SJCRH30 (cell line): ENCODE measurements at regions not wholly inside any gene's neighbourhood (a gene's known extent, or its start where the extent isn't known, plus 50 kb on each side); places are given as distances from the start of the nearest gene placed in this dataset.

ENCODE experiments used
- DNase-seq, 2 experiments: peaks; one replicate each; pipeline ENCODE4 v3.0.0-alpha.2; 2015 to 2020
- H3K27ac ChIP-seq: fragments of 250-450 bp; sonication (Bioruptor Pico); 2 replicates; pipeline ENCODE4 v1.5.1; 2020; ENCODE audit warnings: mild to moderate bottlenecking, moderate library complexity
- H3K27me3 ChIP-seq: fragments of 250-450 bp; sonication (Bioruptor Pico); 2 replicates; pipeline ENCODE4 v1.5.1; 2020; ENCODE audit warnings: mild to moderate bottlenecking, moderate library complexity
- H3K36me3 ChIP-seq: fragments of 250-450 bp; sonication (Bioruptor Pico); 2 replicates; pipeline ENCODE4 v1.5.1; 2020; ENCODE audit warnings: mild to moderate bottlenecking, moderate library complexity
- H3K4me1 ChIP-seq: fragments of 250-450 bp; sonication (Bioruptor Pico); 2 replicates; pipeline ENCODE4 v1.5.1; 2020; ENCODE audit warnings: mild to moderate bottlenecking, moderate library complexity
- H3K4me3 ChIP-seq: fragments of 250-450 bp; sonication (Bioruptor Pico); 2 replicates; pipeline ENCODE4 v1.5.1; 2020; ENCODE audit warnings: mild to moderate bottlenecking, moderate library complexity
- H3K9me3 ChIP-seq: fragments of 250-450 bp; sonication (Bioruptor Pico); replicated peaks from 2 replicates; pipeline ENCODE4 v1.5.1; 2020; ENCODE audit warnings: mild to moderate bottlenecking, moderate library complexity

- H3K4me3 ChIP-seq: no peak overlapping the region
These were observed 319.8 kb downstream of the INSC start for GRCh38 chr11:15434529-15434928.

GRCh38 chr11:15446315-15446714 is 331.6 kb downstream of the INSC start:
- DNase-seq: no peak
- no peak overlapping the region for H3K4me3 ChIP-seq
- H3K27me3 ChIP-seq: no peaks in the 10 kb centered on the region
- H3K4me1 ChIP-seq: no peaks in the 10 kb centered on the region
- H3K36me3 ChIP-seq: no peaks in the 10 kb centered on the region
- H3K27ac ChIP-seq: no peak overlapping the region
- no peaks in the 10 kb centered on the region for H3K9me3 ChIP-seq

More at GRCh38 chr11:15434529-15434928, 319.8 kb downstream of the INSC start:
- no peaks in the 10 kb centered on the region for H3K36me3 ChIP-seq
- H3K9me3 ChIP-seq: no peaks in the 10 kb centered on the region
- no peaks in the 10 kb centered on the region for H3K4me1 ChIP-seq
- no peaks in the 10 kb centered on the region for H3K27me3 ChIP-seq
- no peak for DNase-seq
- H3K27ac ChIP-seq: no peak overlapping the region

GRCh38 chr11:15446929-15447328 is 332.2 kb downstream of the INSC start:
- Histone ChIP-seq H3K4me1 (no peaks in the 10 kb centered on the region), H3K27ac (no peak overlapping the region), H3K27me3 (no peaks in the 10 kb centered on the region), H3K4me3 (no peak overlapping the region), H3K9me3 (no peaks in the 10 kb centered on the region), H3K36me3 (no peaks in the 10 kb centered on the region)
- no peak for DNase-seq

GRCh38 chr11:15451713-15452112 is 337.0 kb downstream of the INSC start:
- Histone ChIP-seq H3K27ac (no peak overlapping the region), H3K4me1 (no peaks in the 10 kb centered on the region), H3K4me3 (no peak overlapping the region), H3K27me3 (no peaks in the 10 kb centered on the region; the same call in 1 of the 2 replicates), H3K9me3 (no peaks in the 10 kb centered on the region), H3K36me3 (no peaks in the 10 kb centered on the region)
- DNase-seq: no peak

- Histone ChIP-seq H3K9me3 (no peaks in the 10 kb centered on the region), H3K36me3 (no peaks in the 10 kb centered on the region), H3K4me3 (no peak overlapping the region), H3K27me3 (no peaks in the 10 kb centered on the region; the same call in 1 of the 2 replicates), H3K4me1 (no peaks in the 10 kb centered on the region), H3K27ac (no peak overlapping the region)
- DNase-seq: no peak
These were observed 338.6 kb downstream of the INSC start for GRCh38 chr11:15453211-15453765.

GRCh38 chr11:15468466-15468865 is 353.7 kb downstream of the INSC start:
- H3K36me3 ChIP-seq: no peaks in the 10 kb centered on the region
- H3K9me3 ChIP-seq: no peaks in the 10 kb centered on the region
- DNase-seq: no peak
- H3K27ac ChIP-seq: no peak overlapping the region
- no peak overlapping the region for H3K4me3 ChIP-seq
- H3K27me3 ChIP-seq: peaks cover 12% of the 10 kb centered on the region; the same call in 1 of the 2 replicates
- H3K4me1 ChIP-seq: no peaks in the 10 kb centered on the region

- no peak overlapping the region for H3K4me3 ChIP-seq
- H3K27ac ChIP-seq: no peak overlapping the region
- H3K36me3 ChIP-seq: no peaks in the 10 kb centered on the region
- H3K4me1 ChIP-seq: no peaks in the 10 kb centered on the region
- no peak for DNase-seq
- H3K27me3 ChIP-seq: peaks cover 6% of the 10 kb centered on the region; the same call in 1 of the 2 replicates
- no peaks in the 10 kb centered on the region for H3K9me3 ChIP-seq
These were observed 356.5 kb downstream of the INSC start for GRCh38 chr11:15471048-15471894.

- no peaks in the 10 kb centered on the region for H3K36me3 ChIP-seq
- DNase-seq: no peak
- no peak overlapping the region for H3K27ac ChIP-seq
- H3K4me3 ChIP-seq: no peak overlapping the region
- no peaks in the 10 kb centered on the region for H3K9me3 ChIP-seq
- H3K27me3 ChIP-seq: peaks cover 7% of the 10 kb centered on the region
- no peaks in the 10 kb centered on the region for H3K4me1 ChIP-seq
These were observed 357.4 kb downstream of the INSC start for GRCh38 chr11:15471895-15472799.

- no peaks in the 10 kb centered on the region for H3K9me3 ChIP-seq
These were observed 359.5 kb downstream of the INSC start for GRCh38 chr11:15473954-15474837.

GRCh38 chr11:15476371-15476917 is 361.7 kb downstream of the INSC start:
- H3K9me3 ChIP-seq: no peaks in the 10 kb centered on the region
- DNase-seq: no peak
- H3K27ac ChIP-seq: no peak overlapping the region

More at GRCh38 chr11:15473954-15474837, 359.5 kb downstream of the INSC start:
- DNase-seq: no peak
- peaks cover 5% of the 10 kb centered on the region for H3K27me3 ChIP-seq
- no peaks in the 10 kb centered on the region for H3K4me1 ChIP-seq
- no peak overlapping the region for H3K4me3 ChIP-seq
- H3K27ac ChIP-seq: no peak overlapping the region
- no peaks in the 10 kb centered on the region for H3K36me3 ChIP-seq

GRCh38 chr11:15481871-15482270 is 367.1 kb downstream of the INSC start:
- Histone ChIP-seq H3K9me3 (no peaks in the 10 kb centered on the region), H3K4me3 (no peak overlapping the region), H3K36me3 (no peaks in the 10 kb centered on the region), H3K4me1 (no peaks in the 10 kb centered on the region), H3K27ac (no peak overlapping the region), H3K27me3 (peaks cover 12% of the 10 kb centered on the region)
- no peak for DNase-seq

More at GRCh38 chr11:15476371-15476917, 361.7 kb downstream of the INSC start:
- Histone ChIP-seq H3K36me3 (no peaks in the 10 kb centered on the region), H3K4me3 (no peak overlapping the region), H3K4me1 (no peaks in the 10 kb centered on the region), H3K27me3 (peaks cover 12% of the 10 kb centered on the region)

- Histone ChIP-seq H3K9me3 (no peaks in the 10 kb centered on the region), H3K27ac (no peak overlapping the region)
- no peak for DNase-seq
These were observed 368.5 kb downstream of the INSC start for GRCh38 chr11:15483205-15483604.

GRCh38 chr11:15484398-15484797 is 369.7 kb downstream of the INSC start:
- DNase-seq: no peak
- H3K36me3 ChIP-seq: no peaks in the 10 kb centered on the region

More at GRCh38 chr11:15483205-15483604, 368.5 kb downstream of the INSC start:
- no peak overlapping the region for H3K4me3 ChIP-seq
- H3K4me1 ChIP-seq: no peaks in the 10 kb centered on the region
- peaks cover 7% of the 10 kb centered on the region; the same call in 1 of the 2 replicates for H3K27me3 ChIP-seq
- H3K36me3 ChIP-seq: no peaks in the 10 kb centered on the region

GRCh38 chr11:15485432-15485831 is 370.7 kb downstream of the INSC start:
- Histone ChIP-seq H3K36me3 (no peaks in the 10 kb centered on the region), H3K4me3 (no peak overlapping the region), H3K9me3 (no peaks in the 10 kb centered on the region)

More at GRCh38 chr11:15484398-15484797, 369.7 kb downstream of the INSC start:
- Histone ChIP-seq H3K27ac (no peak overlapping the region), H3K4me1 (no peaks in the 10 kb centered on the region), H3K4me3 (no peak overlapping the region), H3K27me3 (peaks cover 6% of the 10 kb centered on the region; the same call in 1 of the 2 replicates), H3K9me3 (no peaks in the 10 kb centered on the region)

More at GRCh38 chr11:15485432-15485831, 370.7 kb downstream of the INSC start:
- no peaks in the 10 kb centered on the region for H3K27me3 ChIP-seq
- no peaks in the 10 kb centered on the region for H3K4me1 ChIP-seq
- no peak overlapping the region for H3K27ac ChIP-seq
- no peak for DNase-seq
